Caco-2 (cell line): ENCODE measurements at regions not wholly inside any gene's neighbourhood (a gene's known extent, or its start where the extent isn't known, plus 50 kb on each side); places are given as distances from the start of the nearest gene placed in this dataset.

Experiments
- BruUV-seq: library from RNA; stranded (reverse); fragments of 400-500 nt; replicated peaks from 2 replicates; lab custom pipeline; 2021; lab: Mats Ljungman, UMichigan
- CTCF ChIA-PET: fragments of 300-600 bp; sonication (Branson Sonifier 250); formaldehyde crosslinking; loops from one replicate; lab custom pipeline; 2022; ENCODE audit warnings: antibody characterized with exemption; lab: Charles Lee
- POLR2A ChIA-PET: fragments of 300-600 bp; sonication (Branson Sonifier 250); formaldehyde crosslinking; loops from one replicate; lab custom pipeline; 2022; ENCODE audit warnings: antibody characterized with exemption; lab: Charles Lee
- DNase-seq, 2 experiments: peaks; one replicate each; pipeline versions ENCODE4 v3.0.0 to v3.0.0-alpha.2; 2020 to 2022
- H3K27me3 ChIP-seq: replicated peaks from 2 replicates; pipeline ENCODE4 v1.6.0; 2011; ENCODE audit warnings: low read length; ENCODE audit not compliant: control insufficient read depth, insufficient read depth
- H3K36me3 ChIP-seq: 2 replicates; pipeline ENCODE4 v1.5.1; 2011; ENCODE audit warnings: low read length; ENCODE audit not compliant: control insufficient read depth, insufficient read depth
- H3K4me1 ChIP-seq: fragments of 250-450 bp; sonication (Bioruptor Pico); 2 replicates; pipeline ENCODE4 v1.5.1; 2020; ENCODE audit warnings: mild to moderate bottlenecking
- H3K4me3 ChIP-seq: 2 replicates; pipeline ENCODE4 v1.5.1; 2011; ENCODE audit warnings: low read depth, mild to moderate bottlenecking, control low read depth, low read length
- H3K9me3 ChIP-seq: fragments of 250-450 bp; sonication (Bioruptor Pico); 2 replicates; pipeline ENCODE4 v1.5.1; 2020; ENCODE audit warnings: mild to moderate bottlenecking, moderate library complexity
- H3K27ac Mint-ChIP-seq: one replicate; pipeline ENCODE4 v1.8.0; 2022; ENCODE audit warnings: mixed read lengths; ENCODE audit not compliant: unreplicated experiment
- H3K27me3 Mint-ChIP-seq: one replicate; pipeline ENCODE4 v1.8.0; 2022; ENCODE audit warnings: mixed read lengths; ENCODE audit not compliant: insufficient read depth, unreplicated experiment
- H3K36me3 Mint-ChIP-seq: one replicate; pipeline ENCODE4 v1.8.0; 2022; ENCODE audit warnings: mild to moderate bottlenecking, mixed read lengths; ENCODE audit not compliant: insufficient read depth, unreplicated experiment
- H3K4me1 Mint-ChIP-seq: one replicate; pipeline ENCODE4 v1.8.0; 2022; ENCODE audit warnings: low read depth, mixed read lengths; ENCODE audit not compliant: unreplicated experiment
- H3K4me3 Mint-ChIP-seq: one replicate; pipeline ENCODE4 v1.8.0; 2022; ENCODE audit warnings: mild to moderate bottlenecking, moderate library complexity, mixed read lengths; ENCODE audit not compliant: unreplicated experiment
- H3K9me3 Mint-ChIP-seq: one replicate; pipeline ENCODE4 v1.8.0; 2022; ENCODE audit warnings: mixed read lengths; ENCODE audit not compliant: unreplicated experiment
- intact Hi-C: fragments of 100-400 bp; cut with micrococcal nuclease; formaldehyde crosslinking; loops from one replicate; pipeline ENCODE4 v1.10.0; 2022; ENCODE audit not compliant: unreplicated experiment
- TF ChIP-seq, protein P1 (sequence below), 2 experiments: fragments of 200-600 bp in 1 of 2; IDR thresholded peaks; 1 replicate in 1 of 2; 2 replicates in 1 of 2; pipeline versions ENCODE4 v1.5.1 to v1.8.0; 2011 to 2022; ENCODE audit warnings: antibody characterized with exemption in 1 of 2, control low read depth in 1 of 2, inconsistent platforms in 1 of 2, low read depth in 1 of 2, low read length in 1 of 2, mild to moderate bottlenecking in 1 of 2, moderate library complexity in 1 of 2; ENCODE audit not compliant: insufficient read depth in 1 of 2, severe bottlenecking in 1 of 2, unreplicated experiment in 1 of 2

DNA sequence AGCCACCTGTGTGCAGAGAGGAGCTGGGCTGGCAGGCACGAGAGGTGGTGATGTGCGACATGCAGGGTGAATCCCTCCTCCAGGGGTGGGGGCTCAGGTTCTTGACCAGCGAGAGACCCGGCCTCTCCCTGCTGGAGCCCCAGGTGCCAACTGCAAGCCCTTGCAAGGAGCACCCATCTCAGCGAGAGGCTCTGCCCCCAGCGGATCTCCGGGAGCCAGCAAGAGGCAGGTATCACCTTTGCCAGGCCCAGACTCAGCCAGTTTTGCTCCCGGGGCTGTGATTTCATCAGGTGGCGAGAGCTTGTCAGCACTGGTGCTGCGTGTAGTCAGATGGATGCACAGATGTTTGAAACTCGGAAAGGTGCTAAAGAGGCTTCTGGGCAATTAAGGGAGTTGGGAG, 87.7 kb downstream of the TFAP2C start:
- Histone ChIP-seq H3K9me3 (0 out of 2 replicates have a peak, but pooled peaks cover 2% of the 10 kb centered on the region), H3K4me1 (peaks cover 6% of the 10 kb centered on the region), H3K36me3 (no peaks in the 10 kb centered on the region), H3K27me3 (no peaks in the 10 kb centered on the region; the same call in 1 of the 2 replicates), H3K4me3 (no peak overlapping the region)
- no peak for DNase-seq
- Mint-ChIP-seq H3K36me3 (no peaks in the 10 kb centered on the region), H3K4me3 (no peak overlapping the region), H3K4me1 (peaks cover 1% of the 10 kb centered on the region), H3K9me3 (no peaks in the 10 kb centered on the region), H3K27me3 (peaks cover 6% of the 10 kb centered on the region), H3K27ac (no peak overlapping the region)
- CTCF ChIA-PET: no interaction called here
- TF ChIP-seq, protein P1, sequence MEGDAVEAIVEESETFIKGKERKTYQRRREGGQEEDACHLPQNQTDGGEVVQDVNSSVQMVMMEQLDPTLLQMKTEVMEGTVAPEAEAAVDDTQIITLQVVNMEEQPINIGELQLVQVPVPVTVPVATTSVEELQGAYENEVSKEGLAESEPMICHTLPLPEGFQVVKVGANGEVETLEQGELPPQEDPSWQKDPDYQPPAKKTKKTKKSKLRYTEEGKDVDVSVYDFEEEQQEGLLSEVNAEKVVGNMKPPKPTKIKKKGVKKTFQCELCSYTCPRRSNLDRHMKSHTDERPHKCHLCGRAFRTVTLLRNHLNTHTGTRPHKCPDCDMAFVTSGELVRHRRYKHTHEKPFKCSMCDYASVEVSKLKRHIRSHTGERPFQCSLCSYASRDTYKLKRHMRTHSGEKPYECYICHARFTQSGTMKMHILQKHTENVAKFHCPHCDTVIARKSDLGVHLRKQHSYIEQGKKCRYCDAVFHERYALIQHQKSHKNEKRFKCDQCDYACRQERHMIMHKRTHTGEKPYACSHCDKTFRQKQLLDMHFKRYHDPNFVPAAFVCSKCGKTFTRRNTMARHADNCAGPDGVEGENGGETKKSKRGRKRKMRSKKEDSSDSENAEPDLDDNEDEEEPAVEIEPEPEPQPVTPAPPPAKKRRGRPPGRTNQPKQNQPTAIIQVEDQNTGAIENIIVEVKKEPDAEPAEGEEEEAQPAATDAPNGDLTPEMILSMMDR (IDR thresholded peaks at IDR 0.05; ENCODE audit: insufficient read depth in 1 of 2, low read depth in 1 of 2, low read length in 1 of 2, severe bottlenecking in 1 of 2, unreplicated experiment in 1 of 2): no peak
- intact Hi-C loops: no loop called here
- BruUV-seq: no TSS peak
- POLR2A ChIA-PET: no interaction called here

DNA sequence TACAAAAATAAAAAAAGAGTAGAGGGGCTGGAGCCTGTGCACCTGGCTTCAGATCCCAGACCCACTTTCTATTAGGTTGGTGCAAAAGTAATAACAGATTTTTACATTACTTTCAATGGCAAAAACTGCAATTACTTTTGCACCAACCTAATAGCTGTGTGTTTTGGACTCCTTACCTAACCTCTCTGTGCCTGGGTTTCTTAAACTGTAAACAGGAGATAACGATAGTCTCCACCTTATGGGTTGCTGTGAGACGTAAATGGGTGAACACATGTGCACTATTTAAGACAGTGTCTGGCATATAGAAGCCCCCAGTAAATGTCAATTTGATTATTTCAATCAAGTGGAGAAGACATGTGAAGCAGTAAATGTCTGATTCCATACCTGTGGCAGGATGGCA, 89.7 kb downstream of the TFAP2C start:
- no peak overlapping the region for H3K4me3 Mint-ChIP-seq
- H3K27me3 Mint-ChIP-seq: peaks cover 6% of the 10 kb centered on the region
- H3K27ac Mint-ChIP-seq: no peak overlapping the region
- BruUV-seq: no TSS peak
- TF ChIP-seq, protein P1 (IDR thresholded peaks at IDR 0.05; ENCODE audit: insufficient read depth in 1 of 2, low read depth in 1 of 2, low read length in 1 of 2, severe bottlenecking in 1 of 2, unreplicated experiment in 1 of 2): no peak
- H3K36me3 ChIP-seq: no peaks in the 10 kb centered on the region
- no peaks in the 10 kb centered on the region for H3K36me3 Mint-ChIP-seq
- no peaks in the 10 kb centered on the region for H3K4me1 Mint-ChIP-seq
- no peaks in the 10 kb centered on the region for H3K9me3 ChIP-seq
- intact Hi-C loops: no loop called here
- no peaks in the 10 kb centered on the region for H3K9me3 Mint-ChIP-seq
- DNase-seq: no peak
- H3K4me3 ChIP-seq: no peak overlapping the region
- CTCF ChIA-PET: no interaction called here
- no peaks in the 10 kb centered on the region for H3K4me1 ChIP-seq
- POLR2A ChIA-PET: no interaction called here
- no peaks in the 10 kb centered on the region; the same call in 1 of the 2 replicates for H3K27me3 ChIP-seq

DNA sequence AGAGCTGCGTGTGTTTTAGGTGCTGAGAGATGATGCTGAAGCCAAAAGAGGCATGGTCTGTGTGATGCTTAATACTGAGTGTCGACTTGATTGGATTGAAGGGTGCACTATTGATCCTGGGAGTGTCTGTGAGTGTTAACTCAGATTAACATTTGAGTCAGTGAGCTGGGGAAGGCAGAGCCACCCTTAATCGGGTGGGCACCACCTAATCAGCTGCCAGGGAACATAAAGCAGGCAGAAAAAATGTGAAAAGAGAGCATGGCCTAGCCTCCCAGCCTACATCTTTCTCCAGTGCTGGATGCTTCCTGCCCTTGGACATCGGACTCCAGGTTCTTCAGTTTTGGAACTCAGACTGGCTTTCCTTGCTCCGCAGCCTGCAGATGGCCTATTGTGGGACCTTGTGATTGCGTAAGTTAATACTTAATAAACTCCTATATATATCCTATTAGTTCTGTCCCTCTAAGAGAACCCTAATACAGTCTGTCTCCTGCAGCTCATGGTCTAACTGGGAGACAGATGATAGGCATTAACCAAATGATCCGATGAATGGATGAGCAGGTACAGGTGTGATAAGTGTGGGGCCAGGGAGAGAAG, 91.6 kb downstream of the TFAP2C start:
- H3K4me1 ChIP-seq: no peaks in the 10 kb centered on the region
- H3K36me3 ChIP-seq: no peaks in the 10 kb centered on the region
- no peak for DNase-seq
- ChIA-PET CTCF (no interaction called here), POLR2A (no interaction called here)
- TF ChIP-seq, protein P1 (IDR thresholded peaks at IDR 0.05; ENCODE audit: insufficient read depth in 1 of 2, low read depth in 1 of 2, low read length in 1 of 2, severe bottlenecking in 1 of 2, unreplicated experiment in 1 of 2): no peak
- intact Hi-C loops: no loop called here
- no peak overlapping the region for H3K27ac Mint-ChIP-seq
- H3K4me3 Mint-ChIP-seq: no peak overlapping the region
- no peaks in the 10 kb centered on the region for H3K9me3 Mint-ChIP-seq
- no peak overlapping the region for H3K4me3 ChIP-seq
- H3K4me1 Mint-ChIP-seq: no peaks in the 10 kb centered on the region
- H3K36me3 Mint-ChIP-seq: no peaks in the 10 kb centered on the region
- BruUV-seq: no TSS peak
- no peaks in the 10 kb centered on the region for H3K27me3 ChIP-seq
- no peaks in the 10 kb centered on the region for H3K9me3 ChIP-seq
- H3K27me3 Mint-ChIP-seq: peaks cover 4% of the 10 kb centered on the region
